Mesendoderm (in vitro differentiated cells): ENCODE measurements at regions not wholly inside any gene's neighbourhood (a gene's known extent, or its start where the extent isn't known, plus 50 kb on each side); places are given as distances from the start of the nearest gene placed in this dataset.
A peak's percentile ranks its signal among the peaks of the same experiment; 100 is the strongest.

Experiments used
- DNase-seq: peaks from one replicate; pipeline ENCODE4 v3.0.0; 2013
- H2AK5ac ChIP-seq: 2 replicates; pipeline ENCODE4 v1.6.1; 2013; ENCODE audit warnings: low read length, inconsistent platforms
- H2BK120ac ChIP-seq: 2 replicates; pipeline ENCODE4 v1.6.1; 2013; ENCODE audit warnings: low read depth, mild to moderate bottlenecking, low read length, moderate library complexity, mixed read lengths
- H2BK15ac ChIP-seq: replicated peaks from 2 replicates; pipeline ENCODE4 v1.6.1; 2013; ENCODE audit warnings: low read depth, mild to moderate bottlenecking, moderate library complexity
- H2BK5ac ChIP-seq: 2 replicates; pipeline ENCODE4 v1.6.1; 2013; ENCODE audit warnings: low read length, inconsistent platforms
- H3K18ac ChIP-seq: 2 replicates; pipeline ENCODE4 v1.6.1; 2013; ENCODE audit warnings: mild to moderate bottlenecking, low read length, mixed read lengths
- H3K23ac ChIP-seq: one replicate; pipeline ENCODE4 v1.6.1; 2013; ENCODE audit warnings: low read length
- H3K27ac ChIP-seq: 2 replicates; pipeline ENCODE4 v1.5.1; 2013; ENCODE audit warnings: low read depth, mild to moderate bottlenecking, inconsistent platforms, low read length, moderate library complexity
- H3K27me3 ChIP-seq: 2 replicates; pipeline ENCODE4 v1.6.1; 2013; ENCODE audit warnings: low read length, control low read depth, mild to moderate bottlenecking, inconsistent platforms; ENCODE audit not compliant: insufficient read depth, poor library complexity
- H3K36me3 ChIP-seq: 2 replicates; pipeline ENCODE4 v1.6.1; 2013; ENCODE audit warnings: low read length, inconsistent platforms; ENCODE audit not compliant: control insufficient read depth, insufficient read depth
- H3K4ac ChIP-seq: one replicate; pipeline ENCODE4 v1.6.1; 2013; ENCODE audit warnings: low read depth, mild to moderate bottlenecking, low read length, moderate library complexity
- H3K4me1 ChIP-seq: 2 replicates; pipeline ENCODE4 v1.6.1; 2013; ENCODE audit warnings: low read depth, low read length, inconsistent platforms; ENCODE audit not compliant: control insufficient read depth
- H3K4me2 ChIP-seq: 2 replicates; pipeline ENCODE4 v1.6.1; 2013; ENCODE audit warnings: low read length
- H3K4me3 ChIP-seq: 2 replicates; pipeline ENCODE4 v1.5.1; 2013; ENCODE audit warnings: mild to moderate bottlenecking, low read length
- H3K56ac ChIP-seq: one replicate; pipeline ENCODE4 v1.6.1; 2013; ENCODE audit warnings: low read length
- H3K79me1 ChIP-seq: 2 replicates; pipeline ENCODE4 v1.6.1; 2013; ENCODE audit warnings: low read length, inconsistent platforms
- H3K79me2 ChIP-seq: 2 replicates; pipeline ENCODE4 v1.6.1; 2013; ENCODE audit warnings: mild to moderate bottlenecking, low read length; ENCODE audit not compliant: control insufficient read depth, insufficient read depth
- H3K9ac ChIP-seq: 2 replicates; pipeline ENCODE4 v1.6.1; 2013; ENCODE audit warnings: low read length, inconsistent platforms
- H4K5ac ChIP-seq: one replicate; pipeline ENCODE4 v1.6.1; 2013; ENCODE audit warnings: low read length
- H4K8ac ChIP-seq: one replicate; pipeline ENCODE4 v1.6.1; 2013; ENCODE audit warnings: low read depth, mild to moderate bottlenecking, control low read depth, low read length, moderate library complexity
- WGBS: extraction: QIAGEN DNeasy Blood & Tissue Kit; methylation state at CpG from one replicate; pipeline ENCODE4 v1.1.7; 2013; ENCODE audit warnings: low lambda C conversion rate, missing lambda C conversion rate; ENCODE audit not compliant: insufficient coverage; ENCODE audit errors: extremely low coverage; 5-methylcytosine and 5-hydroxymethylcytosine counted together

DNA sequence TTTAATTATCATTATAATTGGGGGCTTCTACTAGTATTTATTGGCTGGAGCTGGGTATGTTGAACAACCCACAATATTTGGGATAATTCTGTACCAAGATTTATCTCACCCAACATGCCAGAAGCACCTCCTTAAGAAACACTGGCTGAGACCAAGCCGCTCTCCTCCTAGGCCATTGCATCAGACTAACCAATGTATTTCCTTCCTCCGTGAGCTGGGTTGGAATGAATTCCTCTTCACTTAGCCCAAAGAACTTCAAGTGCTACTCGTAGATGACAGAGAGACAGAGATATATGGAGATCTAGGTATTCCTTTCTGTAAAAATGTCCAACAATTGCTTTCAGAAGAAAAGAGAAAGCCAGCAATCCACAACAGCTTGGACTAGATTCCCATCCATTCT lies 87.2 kb upstream of the ETS2 start:
- Histone ChIP-seq H3K9ac (no peak overlapping the region), H3K4ac (no peak overlapping the region), H3K79me1 (no peaks in the 10 kb centered on the region), H2BK120ac (no peak overlapping the region), H3K4me3 (no peak overlapping the region), H3K56ac (no peak overlapping the region), H3K27ac (no peak overlapping the region), H3K36me3 (no peaks in the 10 kb centered on the region), H3K4me2 (no peak overlapping the region), H4K5ac (no peak overlapping the region), H3K4me1 (no peaks in the 10 kb centered on the region), H2BK15ac (no peak overlapping the region), H3K79me2 (no peaks in the 10 kb centered on the region), H3K18ac (no peak overlapping the region), H4K8ac (no peak overlapping the region), H2AK5ac (no peak overlapping the region), H3K23ac (no peak overlapping the region), H2BK5ac (no peak overlapping the region), H3K27me3 (no peaks in the 10 kb centered on the region)
- no CpG with 5 or more reads among the region's 3 CpGs for WGBS
- no peak for DNase-seq

DNA sequence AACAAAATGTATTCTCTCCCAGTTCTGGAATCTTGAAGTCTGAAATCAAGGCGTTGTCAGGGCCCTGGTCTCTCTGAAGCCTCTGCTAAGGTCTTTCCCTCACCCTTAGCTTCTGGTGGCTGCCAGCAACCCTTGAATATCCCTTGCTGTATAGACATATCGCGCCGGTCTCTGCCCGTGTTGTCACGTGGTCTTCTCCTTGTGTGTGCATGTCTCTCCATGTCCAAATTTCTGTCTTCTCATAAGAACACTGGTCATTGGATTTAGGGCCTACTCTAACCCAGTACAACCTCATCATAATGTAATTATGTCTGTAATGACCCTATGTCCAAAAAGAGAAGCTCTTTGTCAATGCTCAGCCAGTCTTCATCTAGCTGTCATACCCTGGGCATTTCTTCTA lies 85.7 kb upstream of the ETS2 start:
- no CpG with 5 or more reads among the region's 6 CpGs for WGBS
- no peak overlapping the region for H4K5ac ChIP-seq

GRCh38 chr21:38721055-38721454 lies 84.7 kb upstream of the ETS2 start:
- no peak overlapping the region for H2BK120ac ChIP-seq
- no peaks in the 10 kb centered on the region for H3K79me2 ChIP-seq
- no peak overlapping the region for H3K9ac ChIP-seq
- WGBS: no CpG with 5 or more reads among the region's 6 CpGs
- H3K36me3 ChIP-seq: no peaks in the 10 kb centered on the region
- no peak overlapping the region for H2BK5ac ChIP-seq
- H3K18ac ChIP-seq: no peak overlapping the region
- no peak overlapping the region for H3K4me3 ChIP-seq
- H3K27me3 ChIP-seq: no peaks in the 10 kb centered on the region
- no peak overlapping the region for H3K4ac ChIP-seq
- H3K4me2 ChIP-seq: no peak overlapping the region
- H3K56ac ChIP-seq: no peak overlapping the region
- H3K79me1 ChIP-seq: no peaks in the 10 kb centered on the region
- H4K8ac ChIP-seq: no peak overlapping the region
- no peak overlapping the region for H3K23ac ChIP-seq
- H3K27ac ChIP-seq: no peak overlapping the region
- no peak overlapping the region for H2BK15ac ChIP-seq
- no peaks in the 10 kb centered on the region for H3K4me1 ChIP-seq
- no peak overlapping the region for H4K5ac ChIP-seq
- no peak overlapping the region for H2AK5ac ChIP-seq
- DNase-seq: peak; percentile 33

More for the DNA sequence above, 85.7 kb upstream of the ETS2 start:
- Histone ChIP-seq H3K4me3 (no peak overlapping the region), H3K27me3 (no peaks in the 10 kb centered on the region), H2BK5ac (no peak overlapping the region), H2AK5ac (no peak overlapping the region), H3K79me1 (no peaks in the 10 kb centered on the region), H3K4ac (no peak overlapping the region), H4K8ac (no peak overlapping the region), H3K4me1 (no peaks in the 10 kb centered on the region), H3K18ac (no peak overlapping the region), H3K4me2 (no peak overlapping the region), H3K36me3 (no peaks in the 10 kb centered on the region), H3K23ac (no peak overlapping the region), H2BK15ac (no peak overlapping the region), H3K56ac (no peak overlapping the region), H3K9ac (no peak overlapping the region), H3K27ac (no peak overlapping the region), H2BK120ac (no peak overlapping the region), H3K79me2 (no peaks in the 10 kb centered on the region)
- no peak for DNase-seq

DNA sequence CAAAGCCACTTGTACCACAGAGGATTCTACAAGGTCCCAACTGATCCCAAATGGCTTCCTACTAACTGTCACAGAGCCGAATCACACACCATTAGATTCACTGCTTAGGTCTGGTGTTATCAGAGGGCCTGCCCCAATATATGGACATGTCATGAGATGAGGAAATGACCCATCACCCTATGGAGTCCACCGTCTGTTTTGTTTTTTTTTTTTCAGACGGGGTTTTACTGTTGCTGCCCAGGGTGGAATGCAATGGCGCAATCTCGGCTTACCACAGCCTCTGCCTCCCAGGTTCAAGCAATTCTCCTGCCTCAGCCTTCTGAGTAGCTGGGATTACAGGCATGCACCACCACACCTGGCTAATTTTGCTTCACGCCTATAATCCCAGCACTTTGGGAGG lies 83.8 kb upstream of the ETS2 start:
- Histone ChIP-seq H3K9ac (no peak overlapping the region), H3K4ac (no peak overlapping the region), H3K27me3 (no peaks in the 10 kb centered on the region), H3K4me2 (no peak overlapping the region), H4K5ac (no peak overlapping the region), H3K79me2 (no peaks in the 10 kb centered on the region), H3K79me1 (no peaks in the 10 kb centered on the region), H3K4me1 (no peaks in the 10 kb centered on the region), H3K36me3 (no peaks in the 10 kb centered on the region), H3K56ac (no peak overlapping the region), H3K18ac (no peak overlapping the region), H4K8ac (no peak overlapping the region), H3K23ac (no peak overlapping the region), H2BK120ac (no peak overlapping the region), H2BK5ac (no peak overlapping the region), H2BK15ac (no peak overlapping the region), H3K4me3 (no peak overlapping the region), H2AK5ac (no peak overlapping the region), H3K27ac (no peak overlapping the region)
- DNase-seq: no peak
- no CpG with 5 or more reads among the region's 6 CpGs for WGBS

- H3K9ac ChIP-seq: no peak overlapping the region
- no peak overlapping the region for H4K8ac ChIP-seq
- H3K79me2 ChIP-seq: no peaks in the 10 kb centered on the region
- no peak overlapping the region for H3K56ac ChIP-seq
- no CpG with 5 or more reads among the region's 5 CpGs for WGBS
- H3K18ac ChIP-seq: no peak overlapping the region
- H3K79me1 ChIP-seq: no peaks in the 10 kb centered on the region
- no peaks in the 10 kb centered on the region for H3K27me3 ChIP-seq
- no peak for DNase-seq
- no peak overlapping the region for H3K4me3 ChIP-seq
- H3K4ac ChIP-seq: no peak overlapping the region
- no peak overlapping the region for H2BK120ac ChIP-seq
- H3K4me2 ChIP-seq: no peak overlapping the region
- H2BK5ac ChIP-seq: no peak overlapping the region
- H3K4me1 ChIP-seq: no peaks in the 10 kb centered on the region
- no peaks in the 10 kb centered on the region for H3K36me3 ChIP-seq
- H4K5ac ChIP-seq: no peak overlapping the region
- no peak overlapping the region for H2AK5ac ChIP-seq
- H2BK15ac ChIP-seq: no peak overlapping the region
- no peak overlapping the region for H3K27ac ChIP-seq
- no peak overlapping the region for H3K23ac ChIP-seq
Measured at GRCh38 chr21:38725196-38726157, 80.3 kb upstream of the ETS2 start.

GRCh38 chr21:38726482-38726881 lies 79.2 kb upstream of the ETS2 start:
- H2BK15ac ChIP-seq: no peak overlapping the region
- H3K27me3 ChIP-seq: no peaks in the 10 kb centered on the region
- H2AK5ac ChIP-seq: no peak overlapping the region
- DNase-seq: no peak
- no peak overlapping the region for H4K5ac ChIP-seq
- no peak overlapping the region for H3K9ac ChIP-seq
- no peaks in the 10 kb centered on the region for H3K79me1 ChIP-seq
- H4K8ac ChIP-seq: no peak overlapping the region
- H3K4me1 ChIP-seq: no peaks in the 10 kb centered on the region
- H3K4ac ChIP-seq: no peak overlapping the region
- no peak overlapping the region for H3K4me2 ChIP-seq
- H2BK5ac ChIP-seq: no peak overlapping the region
- no CpG with 5 or more reads among the region's 1 CpG for WGBS
- H2BK120ac ChIP-seq: no peak overlapping the region
- no peak overlapping the region for H3K18ac ChIP-seq
- H3K79me2 ChIP-seq: no peaks in the 10 kb centered on the region
- no peak overlapping the region for H3K23ac ChIP-seq
- no peak overlapping the region for H3K27ac ChIP-seq
- H3K36me3 ChIP-seq: no peaks in the 10 kb centered on the region
- no peak overlapping the region for H3K56ac ChIP-seq
- H3K4me3 ChIP-seq: no peak overlapping the region
